Ovary (tissue), 3 donors: ENCODE measurements at regions not wholly inside any gene's neighbourhood (a gene's known extent, or its start where the extent isn't known, plus 50 kb on each side); places are given as distances from the start of the nearest gene placed in this dataset.

Source experiments
- EP300 ChIP-seq: sonication (generic); formaldehyde crosslinking; IDR thresholded peaks from one replicate; pipeline ENCODE4 v1.6.1; 2017; ENCODE audit warnings: antibody characterized with exemption
- TF ChIP-seq, protein P1 (sequence below), 3 donors: fragments of 450-650 bp in 2 of 3; fragments of 200-600 bp in 1 of 3; IDR thresholded peaks; one replicate each; pipeline versions ENCODE4 v1.5.1 to v1.8.0; 2016 to 2022; ENCODE audit warnings: antibody characterized with exemption in 3 of 3, mild to moderate bottlenecking in 1 of 3
- donor health status: DM: no; HTN: no; CAD: no.

DNA sequence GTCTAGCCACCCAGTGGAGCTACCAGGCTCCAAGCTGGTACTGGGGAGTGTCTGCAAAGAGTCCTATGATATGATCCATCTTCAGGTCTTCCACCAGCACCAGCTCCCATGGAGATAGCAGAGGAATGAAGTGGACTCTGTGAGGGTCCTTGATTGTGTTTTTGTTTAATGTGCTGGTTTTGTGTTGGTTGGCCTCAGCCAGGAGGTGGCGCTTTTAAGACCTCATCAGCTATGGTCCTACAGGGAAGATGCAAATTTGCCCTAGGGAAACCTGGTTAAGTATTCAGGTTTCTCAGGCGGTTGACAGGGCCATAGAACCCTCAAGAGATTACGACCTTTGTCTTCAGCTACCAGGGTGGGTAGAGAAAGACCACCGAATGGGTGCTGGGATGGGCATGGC is 1141.1 kb downstream of the STIM2 start:
- no peak for TF ChIP-seq EP300
- TF ChIP-seq, protein P1, sequence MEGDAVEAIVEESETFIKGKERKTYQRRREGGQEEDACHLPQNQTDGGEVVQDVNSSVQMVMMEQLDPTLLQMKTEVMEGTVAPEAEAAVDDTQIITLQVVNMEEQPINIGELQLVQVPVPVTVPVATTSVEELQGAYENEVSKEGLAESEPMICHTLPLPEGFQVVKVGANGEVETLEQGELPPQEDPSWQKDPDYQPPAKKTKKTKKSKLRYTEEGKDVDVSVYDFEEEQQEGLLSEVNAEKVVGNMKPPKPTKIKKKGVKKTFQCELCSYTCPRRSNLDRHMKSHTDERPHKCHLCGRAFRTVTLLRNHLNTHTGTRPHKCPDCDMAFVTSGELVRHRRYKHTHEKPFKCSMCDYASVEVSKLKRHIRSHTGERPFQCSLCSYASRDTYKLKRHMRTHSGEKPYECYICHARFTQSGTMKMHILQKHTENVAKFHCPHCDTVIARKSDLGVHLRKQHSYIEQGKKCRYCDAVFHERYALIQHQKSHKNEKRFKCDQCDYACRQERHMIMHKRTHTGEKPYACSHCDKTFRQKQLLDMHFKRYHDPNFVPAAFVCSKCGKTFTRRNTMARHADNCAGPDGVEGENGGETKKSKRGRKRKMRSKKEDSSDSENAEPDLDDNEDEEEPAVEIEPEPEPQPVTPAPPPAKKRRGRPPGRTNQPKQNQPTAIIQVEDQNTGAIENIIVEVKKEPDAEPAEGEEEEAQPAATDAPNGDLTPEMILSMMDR (IDR thresholded peaks at IDR 0.05), result no peak
